SK-N-SH treated with all-trans-retinoic acid at 6 μM for 48 hours (cell line): ENCODE measurements at regions not wholly inside any gene's neighbourhood (a gene's known extent, or its start where the extent isn't known, plus 50 kb on each side); places are given as distances from the start of the nearest gene placed in this dataset.

Experiments
- ARNTL ChIP-seq: fragments of 450-650 bp; formaldehyde crosslinking; IDR thresholded peaks from 2 replicates; pipeline ENCODE4 v1.5.0; 2020; ENCODE audit warnings: low read depth, mild to moderate bottlenecking, moderate library complexity, borderline replicate concordance
- BACH2 ChIP-seq: fragments of 250-450 bp; sonication (Bioruptor Pico); IDR thresholded peaks from 2 replicates; pipeline ENCODE4 v1.9.0; 2021; ENCODE audit warnings: mild to moderate bottlenecking, borderline replicate concordance
- CREB5 ChIP-seq: fragments of 250-450 bp; sonication (Bioruptor Pico); IDR thresholded peaks from 2 replicates; pipeline ENCODE4 v1.5.1; 2020; ENCODE audit warnings: low read depth, mild to moderate bottlenecking, moderate library complexity
- CSDC2 ChIP-seq: fragments of 250-450 bp; sonication (Bioruptor Pico); IDR thresholded peaks from 2 replicates; pipeline ENCODE4 v1.5.0; 2020; ENCODE audit warnings: mild to moderate bottlenecking, moderate library complexity
- ESRRG ChIP-seq: fragments of 250-450 bp; sonication (Bioruptor Pico); IDR thresholded peaks from 2 replicates; pipeline ENCODE4 v1.6.1; 2021; ENCODE audit warnings: mild to moderate bottlenecking
- GLIS3 ChIP-seq: fragments of 250-450 bp; sonication (Bioruptor Pico); IDR thresholded peaks from 2 replicates; pipeline ENCODE4 v1.5.0; 2020; ENCODE audit warnings: mild to moderate bottlenecking, moderate library complexity
- OSR1 ChIP-seq: fragments of 250-450 bp; sonication (Bioruptor Pico); IDR thresholded peaks from 2 replicates; pipeline ENCODE4 v1.8.0; 2022; ENCODE audit warnings: moderate library complexity, mild to moderate bottlenecking, inconsistent platforms
- PATZ1 ChIP-seq: fragments of 250-450 bp; sonication (Bioruptor Pico); IDR thresholded peaks from 2 replicates; pipeline ENCODE4 v1.8.0; 2020; ENCODE audit warnings: mild to moderate bottlenecking, moderate library complexity, borderline replicate concordance
- POU6F1 ChIP-seq: fragments of 250-450 bp; sonication (Bioruptor Pico); IDR thresholded peaks from 2 replicates; pipeline ENCODE4 v1.8.0; 2021; ENCODE audit warnings: low read depth, mild to moderate bottlenecking, moderate library complexity, borderline replicate concordance
- ZC3H10 ChIP-seq: fragments of 250-450 bp; sonication (Bioruptor Pico); IDR thresholded peaks from 2 replicates; pipeline ENCODE4 v1.5.1; 2021; ENCODE audit warnings: mild to moderate bottlenecking, moderate library complexity
- ZFP3 ChIP-seq: fragments of 250-450 bp; sonication (Bioruptor Pico); IDR thresholded peaks from 2 replicates; pipeline ENCODE4 v1.5.0; 2020; ENCODE audit warnings: mild to moderate bottlenecking, moderate library complexity
- ZFP30 ChIP-seq: fragments of 450-650 bp; formaldehyde crosslinking; IDR thresholded peaks from 2 replicates; pipeline ENCODE4 v1.5.0; 2022; ENCODE audit warnings: mild to moderate bottlenecking, moderate library complexity
- ZNF8 ChIP-seq: fragments of 450-650 bp; formaldehyde crosslinking; IDR thresholded peaks from 2 replicates; pipeline ENCODE4 v1.5.0; 2020; ENCODE audit warnings: mild to moderate bottlenecking, moderate library complexity

GRCh38 chr14:82798276-82798675, 1264.6 kb upstream of the SEL1L start:
- TF ChIP-seq ZFP30 (CRISPR knock-in tag) (no peak), ARNTL (CRISPR knock-in tag) (no peak), ZFP3 (CRISPR knock-in tag) (no peak), ZNF8 (no peak), CSDC2 (CRISPR knock-in tag) (no peak), ZC3H10 (CRISPR knock-in tag) (no peak), OSR1 (CRISPR knock-in tag) (no peak), PATZ1 (CRISPR knock-in tag) (no peak), ESRRG (CRISPR knock-in tag) (no peak), GLIS3 (CRISPR knock-in tag) (no peak), CREB5 (CRISPR knock-in tag) (no peak), BACH2 (CRISPR knock-in tag) (no peak), POU6F1 (CRISPR knock-in tag) (no peak)
